LNCaP clone FGC (cell line): ENCODE measurements at regions not wholly inside any gene's neighbourhood (a gene's known extent, or its start where the extent isn't known, plus 50 kb on each side); places are given as distances from the start of the nearest gene placed in this dataset.

ENCODE experiments used
- DNase-seq: peaks from one replicate; pipeline ENCODE4 v3.0.0-alpha.2; 2011; ENCODE audit warnings: low read depth
- H3K4me3 ChIP-seq: 2 replicates; pipeline ENCODE4 v1.5.1; 2011; ENCODE audit warnings: mild to moderate bottlenecking, low read depth, low read length, control low read depth
- TF ChIP-seq, protein P1 (sequence below): IDR thresholded peaks from 2 replicates; pipeline ENCODE4 v1.5.1; 2012; ENCODE audit warnings: mild to moderate bottlenecking; ENCODE audit not compliant: control insufficient read depth, insufficient read depth; ENCODE audit errors: extremely low read depth

DNA sequence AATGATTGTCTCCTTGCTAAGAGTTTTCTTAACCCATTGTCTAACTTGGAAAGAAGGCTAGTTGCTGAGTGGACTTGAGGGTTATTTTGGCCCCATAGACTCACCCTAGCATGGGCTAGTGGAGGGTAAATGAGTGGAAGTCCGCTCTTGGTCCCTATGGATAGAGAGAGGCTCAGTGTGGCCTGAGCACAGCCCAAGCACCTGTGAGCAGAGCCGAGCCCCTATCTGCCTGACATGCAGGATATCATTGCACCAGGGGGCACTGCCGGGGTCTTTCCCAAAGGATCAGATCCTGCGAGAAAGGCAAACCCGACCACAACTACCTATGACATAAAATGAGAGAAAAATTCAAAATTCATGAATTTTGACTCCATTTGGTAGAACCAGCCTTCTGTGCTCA lies 70.6 kb upstream of the GGTLC1 start:
- H3K4me3 ChIP-seq, result no peak overlapping the region
- TF ChIP-seq, protein P1, sequence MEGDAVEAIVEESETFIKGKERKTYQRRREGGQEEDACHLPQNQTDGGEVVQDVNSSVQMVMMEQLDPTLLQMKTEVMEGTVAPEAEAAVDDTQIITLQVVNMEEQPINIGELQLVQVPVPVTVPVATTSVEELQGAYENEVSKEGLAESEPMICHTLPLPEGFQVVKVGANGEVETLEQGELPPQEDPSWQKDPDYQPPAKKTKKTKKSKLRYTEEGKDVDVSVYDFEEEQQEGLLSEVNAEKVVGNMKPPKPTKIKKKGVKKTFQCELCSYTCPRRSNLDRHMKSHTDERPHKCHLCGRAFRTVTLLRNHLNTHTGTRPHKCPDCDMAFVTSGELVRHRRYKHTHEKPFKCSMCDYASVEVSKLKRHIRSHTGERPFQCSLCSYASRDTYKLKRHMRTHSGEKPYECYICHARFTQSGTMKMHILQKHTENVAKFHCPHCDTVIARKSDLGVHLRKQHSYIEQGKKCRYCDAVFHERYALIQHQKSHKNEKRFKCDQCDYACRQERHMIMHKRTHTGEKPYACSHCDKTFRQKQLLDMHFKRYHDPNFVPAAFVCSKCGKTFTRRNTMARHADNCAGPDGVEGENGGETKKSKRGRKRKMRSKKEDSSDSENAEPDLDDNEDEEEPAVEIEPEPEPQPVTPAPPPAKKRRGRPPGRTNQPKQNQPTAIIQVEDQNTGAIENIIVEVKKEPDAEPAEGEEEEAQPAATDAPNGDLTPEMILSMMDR, result no peak
- DNase-seq, result no peak

DNA sequence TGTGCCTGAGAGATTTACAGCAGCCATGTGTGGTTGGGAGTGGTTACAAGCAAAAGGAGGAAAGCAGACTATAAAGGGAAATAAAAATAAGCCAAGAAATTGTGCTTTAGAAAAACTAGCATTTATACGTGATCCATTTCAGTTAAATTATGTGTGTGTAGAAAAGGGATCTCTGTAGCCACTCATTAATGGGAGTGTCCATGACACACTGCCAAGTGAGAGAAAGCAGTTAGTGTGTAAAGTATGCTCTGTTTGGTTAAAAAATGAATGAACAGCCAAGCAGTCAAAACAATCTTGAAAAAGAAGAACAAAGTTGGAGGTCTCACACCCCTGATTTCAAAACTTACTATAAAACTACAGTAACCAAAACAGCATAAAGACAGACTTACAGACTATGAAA lies 67.9 kb upstream of the GGTLC1 start:
- no peak for DNase-seq
- TF ChIP-seq, protein P1, result no peak
- H3K4me3 ChIP-seq, result no peak overlapping the region

DNA sequence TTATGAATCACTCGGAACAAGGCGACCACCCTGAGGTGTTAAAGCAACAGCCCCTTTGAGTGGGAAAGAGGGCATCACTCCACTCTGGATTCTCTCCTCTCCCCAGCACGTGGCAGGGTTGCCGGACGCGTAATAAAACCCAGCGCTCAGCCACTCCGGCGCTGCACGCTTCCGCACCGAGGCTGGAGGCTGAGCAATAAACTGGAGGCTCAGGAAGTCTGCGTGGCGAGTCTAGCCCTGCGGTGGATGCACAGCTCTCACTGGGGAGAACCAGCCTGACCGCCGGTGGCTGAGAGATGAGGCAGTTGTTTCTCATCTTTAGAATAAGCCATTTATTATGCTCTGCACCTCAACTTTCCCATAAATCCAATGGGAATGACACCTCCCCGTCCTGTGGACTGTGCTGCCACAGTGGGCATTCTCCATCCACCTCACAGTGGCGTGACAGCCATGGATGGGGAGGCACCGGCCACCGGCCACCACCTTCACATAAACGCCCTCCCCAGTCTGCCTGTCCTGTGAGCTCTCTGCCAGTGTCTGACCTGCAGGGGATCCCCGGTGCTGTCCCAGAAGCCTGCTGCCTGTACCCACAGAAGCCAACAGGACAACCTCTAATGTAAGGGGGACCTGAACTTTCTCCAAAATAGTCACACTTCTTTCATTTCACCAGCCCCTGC lies 64.2 kb upstream of the GGTLC1 start:
- TF ChIP-seq, protein P1, result no peak

GRCh38 chr20:24051160-24051559 lies 62.6 kb upstream of the GGTLC1 start:
- DNase-seq, result no peak
- TF ChIP-seq, protein P1, result no peak
- H3K4me3 ChIP-seq, result no peak overlapping the region

More for the DNA sequence above, 64.2 kb upstream of the GGTLC1 start:
- H3K4me3 ChIP-seq, result no peak overlapping the region
- DNase-seq, result no peak

DNA sequence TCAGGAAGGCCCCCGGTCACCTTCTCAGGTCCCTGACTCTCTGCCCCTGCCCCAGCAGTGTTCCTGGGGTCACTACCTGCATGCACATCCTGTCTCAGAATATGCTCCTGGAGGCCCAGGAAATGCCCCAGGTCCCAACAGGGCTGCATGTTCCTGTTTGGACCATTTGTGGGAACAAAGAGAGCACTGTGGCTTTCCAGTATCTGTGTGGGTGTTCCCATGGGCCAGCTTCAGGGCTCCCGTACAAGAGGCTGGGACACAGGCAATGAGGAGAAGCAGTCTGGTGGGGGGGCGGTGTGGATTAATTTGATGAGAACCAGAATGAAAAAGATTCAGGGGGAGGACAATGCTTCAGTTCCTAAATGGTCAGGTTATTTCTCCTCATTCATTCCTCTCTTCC lies 61.5 kb upstream of the GGTLC1 start:
- H3K4me3 ChIP-seq, result no peak overlapping the region
- TF ChIP-seq, protein P1, result no peak
- DNase-seq, result no peak

DNA sequence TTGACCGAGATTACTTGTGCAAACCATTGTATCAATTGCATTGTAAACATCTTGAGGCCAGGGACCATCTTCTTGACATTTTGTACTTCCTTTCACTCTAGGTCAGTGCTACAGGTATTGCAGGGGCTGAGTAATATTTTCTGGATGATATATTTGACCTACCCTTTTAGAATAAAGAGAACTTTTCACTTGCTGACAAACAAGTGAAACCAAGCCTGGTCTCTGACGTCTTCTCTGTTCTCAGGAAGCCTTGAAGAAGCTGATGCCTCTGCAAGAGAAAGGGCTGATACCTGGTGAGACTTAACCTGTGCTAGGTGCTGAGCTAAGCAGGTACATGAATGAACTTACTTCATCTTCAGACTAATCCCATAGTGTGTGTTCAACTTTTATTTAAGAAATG lies 60.5 kb upstream of the GGTLC1 start:
- TF ChIP-seq, protein P1, result no peak
- DNase-seq, result no peak
- no peak overlapping the region for H3K4me3 ChIP-seq

DNA sequence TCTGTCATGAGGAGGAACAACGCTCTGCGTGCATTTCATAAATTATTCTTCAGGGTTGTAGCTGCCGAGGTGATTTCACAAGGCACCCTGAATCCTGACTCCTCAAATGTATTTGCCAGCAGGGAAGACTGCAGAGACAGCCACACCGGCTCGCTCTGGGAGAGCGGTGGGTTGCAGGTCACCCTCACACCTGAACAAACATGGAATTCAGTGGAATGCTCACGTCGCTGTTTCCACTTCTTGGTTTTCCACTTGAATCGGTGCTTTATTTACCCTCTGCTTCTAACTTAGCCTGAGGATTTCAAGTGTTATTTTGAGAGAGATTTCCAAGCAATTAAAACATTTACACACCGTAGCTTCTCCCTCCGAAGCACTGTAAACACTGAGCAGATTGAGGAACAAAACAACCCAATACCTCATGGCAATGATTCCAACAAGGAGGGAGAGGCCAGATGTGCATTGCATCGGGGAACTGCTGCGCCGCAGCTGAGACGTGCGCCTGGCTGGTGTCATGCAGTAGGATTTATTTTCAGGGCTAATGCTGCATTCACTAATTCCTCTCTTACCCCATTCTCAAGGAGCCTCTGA lies 59.5 kb upstream of the GGTLC1 start:
- TF ChIP-seq, protein P1, result no peak
- DNase-seq, result no peak
- H3K4me3 ChIP-seq, result no peak overlapping the region
